Uterus (tissue), 3 donors: ENCODE measurements at regions not wholly inside any gene's neighbourhood (a gene's known extent, or its start where the extent isn't known, plus 50 kb on each side); places are given as distances from the start of the nearest gene placed in this dataset.
"Not testable (repeated sequence)": the region's sequence is repeated elsewhere in the genome, so short reads cannot be mapped to it uniquely, and the experiment has no call there.

Source experiments
- DNase-seq, 2 donors: peaks; one replicate each; pipeline ENCODE4 v3.0.0-alpha.2; 2019 to 2020
- H3K27ac ChIP-seq, 2 donors: fragments of 200-600 bp; sonication (generic); 1 replicate in 1 of 2; 2 replicates in 1 of 2; pipeline ENCODE4 v1.5.1; 2016 to 2018
- H3K27me3 ChIP-seq, 2 donors: fragments of 200-600 bp; sonication (generic); one replicate each; pipeline ENCODE4 v1.5.1; 2018 to 2019; ENCODE audit warnings: control low read depth in 1 of 2
- H3K36me3 ChIP-seq, 2 donors: fragments of 200-600 bp; sonication (generic); one replicate each; pipeline ENCODE4 v1.5.1; 2019; ENCODE audit warnings: control low read depth in 1 of 2
- H3K4me1 ChIP-seq, 2 donors: fragments of 200-600 bp; sonication (generic); one replicate each; pipeline ENCODE4 v1.5.1; 2018 to 2019; ENCODE audit warnings: control low read depth in 1 of 2
- H3K4me3 ChIP-seq, 2 donors: fragments of 200-600 bp; sonication (generic); 1 replicate in 1 of 2; 2 replicates in 1 of 2; pipeline ENCODE4 v1.5.1; 2018 to 2019; ENCODE audit warnings: mild to moderate bottlenecking in 1 of 2
- H3K9me3 ChIP-seq, 2 donors: fragments of 200-600 bp; sonication (generic); one replicate each; pipeline ENCODE4 v1.5.1; 2019; ENCODE audit warnings: control low read depth in 1 of 2
- intact Hi-C: fragments of 100-400 bp; cut with DNase I; formaldehyde crosslinking; loops from one replicate; pipeline ENCODE4 v1.15.1; 2023; ENCODE audit warnings: low total_unique reads
- donor health status: DM: yes; HTN: yes; CAD: no.

GRCh38 chr21:9361615-9362014 is 1159.8 kb upstream of the TPTE start:
- H3K9me3 ChIP-seq, H3K36me3 ChIP-seq, intact Hi-C loops, H3K4me3 ChIP-seq, H3K4me1 ChIP-seq, H3K27me3 ChIP-seq, H3K27ac ChIP-seq: not testable (repeated sequence)
- DNase-seq = peak in 1 of 2 donors; percentile 7

GRCh38 chr21:9362309-9362708 is 1159.1 kb upstream of the TPTE start:
- H3K27me3 ChIP-seq, H3K4me3 ChIP-seq, H3K9me3 ChIP-seq, intact Hi-C loops, H3K27ac ChIP-seq, H3K4me1 ChIP-seq, H3K36me3 ChIP-seq: not testable (repeated sequence)
- DNase-seq = peak; percentile 11 to 14

GRCh38 chr21:9365815-9366214 is 1155.6 kb upstream of the TPTE start:
- H3K27me3 ChIP-seq, H3K4me1 ChIP-seq, H3K36me3 ChIP-seq, H3K27ac ChIP-seq, H3K9me3 ChIP-seq, intact Hi-C loops, H3K4me3 ChIP-seq: not testable (repeated sequence)
- peak in 1 of 2 donors; percentile 14 for DNase-seq

GRCh38 chr21:9366578-9366977 is 1154.8 kb upstream of the TPTE start:
- H3K27ac ChIP-seq, DNase-seq, H3K4me3 ChIP-seq, intact Hi-C loops, H3K9me3 ChIP-seq, H3K36me3 ChIP-seq, H3K27me3 ChIP-seq, H3K4me1 ChIP-seq: not testable (repeated sequence)
